GM21619 (cell line): ENCODE measurements at regions not wholly inside any gene's neighbourhood (a gene's known extent, or its start where the extent isn't known, plus 50 kb on each side); places are given as distances from the start of the nearest gene placed in this dataset.
"Not testable (repeated sequence)": the region's sequence is repeated elsewhere in the genome, so short reads cannot be mapped to it uniquely, and the experiment has no call there.

ENCODE experiments used
- ATAC-seq: cut with Tn5 transposase; IDR thresholded peaks from one replicate; pipeline ENCODE4 v1.9.1; 2021; ENCODE audit not compliant: unreplicated experiment

GRCh38 chr14:49031710-49032109 lies 554.5 kb downstream of the RPS29 start:
- not testable (repeated sequence) for ATAC-seq

- peak; percentile 78 for ATAC-seq
Measured at GRCh38 chr14:49019467-49020115, 566.6 kb downstream of the RPS29 start.

GRCh38 chr14:49017447-49017846 lies 568.7 kb downstream of the RPS29 start:
- ATAC-seq = no peak

DNA sequence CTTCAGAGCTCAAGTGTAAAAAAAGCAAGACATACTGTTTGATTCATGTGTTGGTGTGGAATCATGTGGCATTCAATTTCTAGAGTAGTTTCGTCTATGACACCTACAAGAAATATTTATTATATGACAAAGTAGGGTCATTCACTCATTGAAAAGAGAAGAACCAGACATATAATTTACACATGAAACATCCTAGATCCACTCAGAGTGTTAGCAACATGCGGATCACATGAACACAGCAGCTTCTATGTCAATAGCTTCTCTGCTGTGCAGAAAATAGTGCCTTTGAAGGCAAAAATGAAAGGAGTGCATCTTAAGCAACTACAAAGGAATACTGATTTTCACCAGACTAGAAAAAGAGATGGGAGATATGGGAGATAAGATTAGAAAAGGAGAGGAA lies 569.8 kb downstream of the RPS29 start:
- no peak for ATAC-seq

GRCh38 chr14:49014476-49014875 lies 571.7 kb downstream of the RPS29 start:
- no peak for ATAC-seq

GRCh38 chr14:49008363-49008762 lies 577.8 kb downstream of the RPS29 start:
- ATAC-seq = no peak

DNA sequence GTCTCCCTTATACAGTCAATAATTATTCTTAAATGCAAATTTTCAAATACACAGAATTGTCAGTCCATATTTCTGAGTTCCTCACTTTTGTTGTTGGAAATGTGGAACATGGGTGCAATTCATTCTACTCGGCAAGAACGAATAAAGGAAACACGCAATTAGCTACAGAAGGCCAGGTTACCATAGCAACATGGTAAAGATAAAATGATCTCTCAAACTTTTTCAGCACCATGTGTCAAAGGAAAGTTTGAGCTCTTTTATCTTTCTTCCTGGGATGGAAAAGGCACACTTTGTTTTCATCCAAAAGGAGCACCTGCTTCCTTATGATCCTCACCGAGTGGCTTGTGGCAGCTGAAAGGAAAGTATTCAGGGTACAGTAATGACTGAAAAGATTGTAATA lies 595.0 kb downstream of the RPS29 start:
- ATAC-seq = no peak

GRCh38 chr14:48983351-48983888 lies 602.8 kb downstream of the RPS29 start:
- ATAC-seq = no peak

- no peak for ATAC-seq
Measured at GRCh38 chr14:48974994-48975393, 611.2 kb downstream of the RPS29 start.

DNA sequence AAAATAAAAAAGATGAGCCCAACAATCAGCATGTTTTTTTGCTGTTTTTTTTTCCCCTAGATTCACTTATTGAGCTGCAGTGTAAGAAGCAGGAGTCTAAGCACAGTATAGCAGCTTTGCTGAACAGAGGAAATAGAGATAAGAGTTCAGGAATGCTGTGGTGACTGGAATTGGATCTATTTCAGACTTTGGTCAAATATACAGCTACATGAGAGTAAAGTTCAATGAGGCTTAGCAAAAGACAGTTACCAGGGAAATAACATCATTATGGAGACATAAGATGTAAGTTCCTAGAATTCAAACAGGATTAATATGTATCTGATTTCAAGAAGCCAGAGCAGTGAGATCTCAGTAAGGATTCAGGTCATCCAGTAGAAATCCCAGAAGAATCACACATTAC lies 613.0 kb downstream of the RPS29 start:
- no peak for ATAC-seq

- no peak for ATAC-seq
Measured at GRCh38 chr14:48970943-48971342, 615.2 kb downstream of the RPS29 start.

GRCh38 chr14:48967419-48967818 lies 618.8 kb downstream of the RPS29 start:
- ATAC-seq = no peak

DNA sequence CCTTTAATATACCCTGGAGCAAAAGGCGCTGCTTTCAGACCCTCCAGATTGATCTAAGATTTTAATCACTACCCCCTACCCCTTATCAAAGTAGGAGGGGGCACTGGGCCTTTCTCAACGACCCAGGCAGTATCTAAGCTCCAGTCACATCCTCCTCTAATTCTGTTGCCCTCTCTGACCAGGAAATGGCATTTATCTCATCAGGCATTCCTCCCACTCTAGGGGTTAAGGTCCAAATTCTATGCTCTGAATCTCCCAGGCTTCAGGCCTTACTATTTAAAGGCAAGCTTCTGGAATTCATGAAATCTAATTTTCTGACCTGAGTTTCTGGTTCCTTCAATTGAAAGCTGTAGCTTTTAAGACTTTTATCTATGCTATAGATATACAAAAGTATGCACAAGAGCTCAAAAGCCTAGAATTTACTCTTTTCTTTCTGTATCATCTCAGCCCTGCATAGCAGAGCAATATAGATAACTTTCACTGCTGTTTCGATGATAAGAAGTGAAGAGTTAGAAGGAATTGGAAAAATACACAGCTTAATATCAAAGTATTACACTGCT lies 622.9 kb downstream of the RPS29 start:
- ATAC-seq = no peak

GRCh38 chr14:48957486-48957885 lies 628.7 kb downstream of the RPS29 start:
- no peak for ATAC-seq

- no peak for ATAC-seq
Measured at GRCh38 chr14:48955857-48956256, 630.3 kb downstream of the RPS29 start.

- ATAC-seq = no peak
Measured at GRCh38 chr14:48954446-48954845, 631.7 kb downstream of the RPS29 start.

DNA sequence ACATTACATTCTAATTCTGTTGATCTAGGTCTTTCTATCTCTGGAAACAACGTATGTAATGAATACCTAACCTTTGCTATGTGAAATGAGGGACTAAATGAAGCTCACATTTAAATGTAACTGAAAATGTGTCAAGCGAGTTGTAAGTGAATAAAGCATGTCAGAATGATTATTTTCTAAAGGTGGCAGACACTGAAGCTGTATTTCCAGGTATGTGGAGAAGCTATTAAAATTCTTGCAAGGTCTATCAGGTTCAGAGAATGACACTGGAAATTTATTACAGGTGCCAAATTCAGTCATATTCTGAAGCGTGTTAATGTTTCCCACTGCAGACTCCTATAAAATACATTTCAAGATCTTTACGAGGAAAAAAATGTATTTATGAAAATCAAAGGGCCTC lies 641.4 kb downstream of the RPS29 start:
- ATAC-seq = no peak

- no peak for ATAC-seq
Measured at GRCh38 chr14:48943913-48944312, 642.3 kb downstream of the RPS29 start.

DNA sequence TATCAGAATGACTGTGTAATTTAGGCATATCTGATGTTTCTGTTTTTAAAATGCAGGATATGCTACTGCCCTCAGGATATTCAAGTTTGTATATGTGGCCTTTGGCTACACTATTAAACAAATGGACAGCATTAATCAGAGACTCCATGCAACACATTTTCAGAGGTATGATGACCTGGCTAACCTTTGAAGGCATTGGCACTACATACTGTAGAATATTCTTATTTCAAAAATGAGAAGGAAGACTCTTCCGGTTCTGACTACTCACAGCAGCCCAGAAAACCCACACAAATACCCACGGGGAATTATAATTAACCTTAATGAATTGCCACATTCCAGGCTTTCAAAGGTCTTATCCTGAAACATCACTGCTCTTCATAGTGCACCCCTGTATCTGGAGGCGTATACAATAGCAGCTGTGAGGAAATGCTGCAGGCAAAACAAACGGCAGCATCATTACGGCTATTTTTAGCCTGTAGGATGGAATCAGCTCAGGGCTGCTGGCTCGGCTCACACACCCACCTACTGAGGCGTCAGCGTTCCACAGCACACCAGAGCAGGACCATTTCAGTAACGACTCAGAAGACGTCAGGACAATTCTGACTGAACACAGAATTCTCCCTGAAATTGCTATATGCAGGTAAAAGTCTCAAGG lies 648.5 kb downstream of the RPS29 start:
- no peak for ATAC-seq

GRCh38 chr14:48936849-48937248 lies 649.3 kb downstream of the RPS29 start:
- ATAC-seq = no peak

GRCh38 chr14:48936362-48936761 lies 649.8 kb downstream of the RPS29 start:
- ATAC-seq = no peak

- no peak for ATAC-seq
Measured at GRCh38 chr14:48925184-48925583, 661.0 kb downstream of the RPS29 start.
